Bronchial epithelial cell (primary cell): ENCODE measurements at regions not wholly inside any gene's neighbourhood (a gene's known extent, or its start where the extent isn't known, plus 50 kb on each side); places are given as distances from the start of the nearest gene placed in this dataset.

Experiments
- DNase-seq: peaks from one replicate; pipeline ENCODE4 v3.0.0-alpha.2; 2010; ENCODE audit warnings: low read depth
- FAIRE-seq: peaks from 2 replicates; lab custom pipeline; 2011; peaks lifted over from hg19 to GRCh38; lab: Jason Lieb, UNC
- H3K27me3 ChIP-seq: 2 replicates; pipeline ENCODE4 v1.5.1; 2011; ENCODE audit warnings: low read length; ENCODE audit not compliant: control insufficient read depth, insufficient read depth
- H3K36me3 ChIP-seq: 2 replicates; pipeline ENCODE4 v1.5.1; 2011; ENCODE audit warnings: low read length; ENCODE audit not compliant: control insufficient read depth, insufficient read depth
- H3K4me3 ChIP-seq: 2 replicates; pipeline ENCODE4 v1.5.1; 2011; ENCODE audit warnings: mild to moderate bottlenecking, low read depth, low read length, control low read depth
- CTCF ChIP-seq: IDR thresholded peaks from 2 replicates; pipeline ENCODE4 v1.5.1; 2011; ENCODE audit warnings: mild to moderate bottlenecking, moderate library complexity, low read length, control low read depth, inconsistent platforms; ENCODE audit not compliant: insufficient read depth, severe bottlenecking

GRCh38 chr14:58787592-58787991 is 149.8 kb downstream of the DACT1 start:
- Histone ChIP-seq H3K36me3 (no peaks in the 10 kb centered on the region), H3K27me3 (peaks cover 6% of the 10 kb centered on the region), H3K4me3 (no peak overlapping the region)
- no peak for TF ChIP-seq CTCF
- no peak for DNase-seq
- no peak for FAIRE-seq

- H3K36me3 ChIP-seq, result no peaks in the 10 kb centered on the region
- no peak for TF ChIP-seq CTCF
- FAIRE-seq (no peak), DNase-seq (no peak)
- peaks cover 6% of the 10 kb centered on the region for H3K27me3 ChIP-seq
- H3K4me3 ChIP-seq, result no peak overlapping the region
Observed at GRCh38 chr14:58788655-58789503, 151.1 kb downstream of the DACT1 start.

GRCh38 chr14:58789736-58790135 is 152.0 kb downstream of the DACT1 start:
- H3K4me3 ChIP-seq, result no peak overlapping the region
- no peak for DNase-seq
- FAIRE-seq, result no peak
- peaks cover 3% of the 10 kb centered on the region for H3K27me3 ChIP-seq
- no peaks in the 10 kb centered on the region for H3K36me3 ChIP-seq
- TF ChIP-seq CTCF, result no peak

GRCh38 chr14:58792416-58792815 is 154.7 kb downstream of the DACT1 start:
- FAIRE-seq (no peak), DNase-seq (no peak)
- no peak for TF ChIP-seq CTCF
- Histone ChIP-seq H3K4me3 (no peak overlapping the region), H3K36me3 (no peaks in the 10 kb centered on the region), H3K27me3 (peaks cover 3% of the 10 kb centered on the region)

GRCh38 chr14:58793131-58793740 is 155.5 kb downstream of the DACT1 start:
- TF ChIP-seq CTCF, result no peak
- FAIRE-seq (no peak), DNase-seq (no peak)
- Histone ChIP-seq H3K27me3 (peaks cover 3% of the 10 kb centered on the region), H3K4me3 (no peak overlapping the region), H3K36me3 (no peaks in the 10 kb centered on the region)
